ENCODE measurements at regions not wholly inside any gene's neighbourhood (a gene's known extent, or its start where the extent isn't known, plus 50 kb on each side); places are given as distances from the start of the nearest gene placed in this dataset.

DNA sequence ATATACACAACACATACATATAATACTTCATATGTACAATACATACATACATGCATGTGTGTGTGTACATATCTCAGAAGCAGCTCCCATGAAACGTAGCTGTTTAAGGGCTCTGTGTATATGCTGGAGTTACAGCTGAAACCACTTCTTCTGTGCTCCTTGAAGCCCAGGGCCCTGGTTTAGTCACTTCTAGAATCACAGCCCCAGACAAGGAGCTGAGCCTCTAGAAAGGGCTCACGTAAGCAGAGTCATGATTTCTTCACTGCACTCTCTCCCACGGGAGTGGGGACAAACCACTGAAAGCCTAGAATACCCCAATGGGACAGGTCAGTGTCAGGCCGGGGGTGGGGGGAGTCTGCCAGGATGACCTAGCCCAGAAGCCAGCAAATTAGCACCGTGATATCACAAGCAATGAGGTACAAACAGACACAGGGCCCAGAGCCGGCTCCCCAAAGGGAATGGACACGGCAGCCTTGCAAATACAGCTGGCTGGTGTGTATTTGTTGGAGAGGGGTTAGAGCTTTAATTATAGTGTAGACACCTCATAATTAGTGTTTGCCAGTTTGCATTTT lies 90.3 kb downstream of the C1QL2 start:
- CTCF ChIA-PET: no interaction called here
- POLR2A ChIA-PET: no interaction called here
- no peaks in the 10 kb centered on the region for H3K9me2 ChIP-seq (ENCODE audit: insufficient read depth)

DNA sequence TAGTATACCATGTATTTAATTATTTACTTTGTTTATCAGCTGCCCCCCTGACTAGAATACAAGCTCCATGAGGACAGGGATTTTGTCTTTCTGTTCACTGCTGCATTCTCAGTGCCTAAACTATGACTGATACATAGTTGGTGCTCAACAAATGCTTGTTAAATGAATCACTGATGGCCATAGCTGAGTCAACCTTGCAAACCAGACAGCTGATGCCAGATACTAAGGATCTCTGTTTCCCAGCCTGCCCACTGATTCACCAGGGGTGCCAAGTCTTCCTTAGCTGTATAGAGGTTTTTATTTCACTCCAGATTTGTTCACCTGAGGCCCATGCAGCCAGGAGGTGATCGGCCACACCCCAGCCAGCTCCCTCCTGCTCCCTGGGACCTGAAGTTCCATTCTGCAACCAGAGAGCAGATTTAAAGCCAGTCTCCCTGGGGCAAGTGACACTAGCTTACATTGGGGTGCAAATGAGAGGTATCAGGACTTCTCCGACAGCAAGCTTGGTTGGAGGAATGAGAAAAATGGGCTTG lies 92.2 kb downstream of the C1QL2 start:
- ChIA-PET RAD21 (ENCODE audit: low non-redundant PET in 1 of 2, low total read pairs in 2 of 2, uncharacterized antibody in 2 of 2, unreplicated experiment in 2 of 2) (no interaction called here), POLR2A (no interaction called here), CTCF (interaction anchor here (0.9 kb wide), 1 partner anchor 107 kb away, joined by 3 read pairs; no protein-coding TSS in a partner anchor)
- Histone ChIP-seq H3K9me2 (ENCODE audit: insufficient read depth) (no peaks in the 10 kb centered on the region), H4K20me1 (ENCODE audit: insufficient read depth) (no peaks in the 10 kb centered on the region), H3K36me3 (ENCODE audit: control insufficient read depth in 1 of 2, insufficient read depth in 2 of 2, low read length in 2 of 2) (no peaks in the 10 kb centered on the region), H3K27ac (ENCODE audit: low read depth, low read length) (no peak overlapping the region), H3K27me3 (ENCODE audit: insufficient read depth, low read length) (0 out of 2 replicates have a peak, but pooled peaks cover 5% of the 10 kb centered on the region), H3K9me3 (ENCODE audit: control insufficient read depth in 1 of 2, insufficient read depth in 1 of 2, low read depth in 1 of 2, low read length in 2 of 2) (0 out of 4 replicates have a peak, but pooled peaks cover 0 to 6% of the 10 kb centered on the region in 2 experiments), H3K4me3 (replicated peaks in 1 of 2; ENCODE audit: low read depth in 1 of 2, low read length in 2 of 2) (no peak overlapping the region), H3K4me2 (ENCODE audit: low read length) (no peak overlapping the region), H3K9ac (ENCODE audit: low read length) (no peak overlapping the region), H2AFZ (ENCODE audit: low read depth, low read length, poor library complexity, severe bottlenecking) (no peak overlapping the region), H3K4me1 (ENCODE audit: control insufficient read depth in 1 of 2, insufficient read depth in 2 of 2, low read length in 2 of 2) (no peaks in the 10 kb centered on the region), H3K79me2 (ENCODE audit: insufficient read depth, low read length) (no peaks in the 10 kb centered on the region)
- no TSS peak for BruUV-seq (replicated peaks)
- intact Hi-C loops (cut with micrococcal nuclease): no loop called here
- ATAC-seq (no peak), DNase-seq (ENCODE audit: low read depth, low spot score) (no peak)
- TF ChIP-seq, protein P1, sequence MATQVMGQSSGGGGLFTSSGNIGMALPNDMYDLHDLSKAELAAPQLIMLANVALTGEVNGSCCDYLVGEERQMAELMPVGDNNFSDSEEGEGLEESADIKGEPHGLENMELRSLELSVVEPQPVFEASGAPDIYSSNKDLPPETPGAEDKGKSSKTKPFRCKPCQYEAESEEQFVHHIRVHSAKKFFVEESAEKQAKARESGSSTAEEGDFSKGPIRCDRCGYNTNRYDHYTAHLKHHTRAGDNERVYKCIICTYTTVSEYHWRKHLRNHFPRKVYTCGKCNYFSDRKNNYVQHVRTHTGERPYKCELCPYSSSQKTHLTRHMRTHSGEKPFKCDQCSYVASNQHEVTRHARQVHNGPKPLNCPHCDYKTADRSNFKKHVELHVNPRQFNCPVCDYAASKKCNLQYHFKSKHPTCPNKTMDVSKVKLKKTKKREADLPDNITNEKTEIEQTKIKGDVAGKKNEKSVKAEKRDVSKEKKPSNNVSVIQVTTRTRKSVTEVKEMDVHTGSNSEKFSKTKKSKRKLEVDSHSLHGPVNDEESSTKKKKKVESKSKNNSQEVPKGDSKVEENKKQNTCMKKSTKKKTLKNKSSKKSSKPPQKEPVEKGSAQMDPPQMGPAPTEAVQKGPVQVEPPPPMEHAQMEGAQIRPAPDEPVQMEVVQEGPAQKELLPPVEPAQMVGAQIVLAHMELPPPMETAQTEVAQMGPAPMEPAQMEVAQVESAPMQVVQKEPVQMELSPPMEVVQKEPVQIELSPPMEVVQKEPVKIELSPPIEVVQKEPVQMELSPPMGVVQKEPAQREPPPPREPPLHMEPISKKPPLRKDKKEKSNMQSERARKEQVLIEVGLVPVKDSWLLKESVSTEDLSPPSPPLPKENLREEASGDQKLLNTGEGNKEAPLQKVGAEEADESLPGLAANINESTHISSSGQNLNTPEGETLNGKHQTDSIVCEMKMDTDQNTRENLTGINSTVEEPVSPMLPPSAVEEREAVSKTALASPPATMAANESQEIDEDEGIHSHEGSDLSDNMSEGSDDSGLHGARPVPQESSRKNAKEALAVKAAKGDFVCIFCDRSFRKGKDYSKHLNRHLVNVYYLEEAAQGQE (IDR thresholded peaks at IDR 0.05; ENCODE audit: low read depth): no peak
- no peak for TF ChIP-seq ELF1 (IDR thresholded peaks at IDR 0.05; ENCODE audit: borderline replicate concordance, low read depth)
- 0 out of 2 replicates have a peak, but pooled peaks have one; percentile 12 for TF ChIP-seq FOSL1 (IDR thresholded peaks at IDR 0.05; ENCODE audit: low read depth)

More for the DNA sequence above, 90.3 kb downstream of the C1QL2 start:
- H3K9me3 ChIP-seq (ENCODE audit: control insufficient read depth in 1 of 2, insufficient read depth in 1 of 2, low read depth in 1 of 2, low read length in 2 of 2): 0 out of 4 replicates have a peak, but pooled peaks cover 0 to 6% of the 10 kb centered on the region in 2 experiments
- no peak overlapping the region for H2AFZ ChIP-seq (ENCODE audit: low read depth, low read length, poor library complexity, severe bottlenecking)
- H3K4me2 ChIP-seq (ENCODE audit: low read length): no peak overlapping the region
- no peaks in the 10 kb centered on the region for H3K4me1 ChIP-seq (ENCODE audit: control insufficient read depth in 1 of 2, insufficient read depth in 2 of 2, low read length in 2 of 2)
- no peak for ATAC-seq
- H3K36me3 ChIP-seq (ENCODE audit: control insufficient read depth in 1 of 2, insufficient read depth in 2 of 2, low read length in 2 of 2): no peaks in the 10 kb centered on the region
- TF ChIP-seq CBX3 (IDR thresholded peaks at IDR 0.05; ENCODE audit: low read depth) (no peak), TCF7L2 (IDR thresholded peaks at IDR 0.05; ENCODE audit: borderline replicate concordance, extremely low read depth, insufficient read depth, insufficient read length) (no peak), ZNF274 (IDR thresholded peaks at IDR 0.05; ENCODE audit: low read depth, low read length) (no peak)
- TF ChIP-seq, protein P2, sequence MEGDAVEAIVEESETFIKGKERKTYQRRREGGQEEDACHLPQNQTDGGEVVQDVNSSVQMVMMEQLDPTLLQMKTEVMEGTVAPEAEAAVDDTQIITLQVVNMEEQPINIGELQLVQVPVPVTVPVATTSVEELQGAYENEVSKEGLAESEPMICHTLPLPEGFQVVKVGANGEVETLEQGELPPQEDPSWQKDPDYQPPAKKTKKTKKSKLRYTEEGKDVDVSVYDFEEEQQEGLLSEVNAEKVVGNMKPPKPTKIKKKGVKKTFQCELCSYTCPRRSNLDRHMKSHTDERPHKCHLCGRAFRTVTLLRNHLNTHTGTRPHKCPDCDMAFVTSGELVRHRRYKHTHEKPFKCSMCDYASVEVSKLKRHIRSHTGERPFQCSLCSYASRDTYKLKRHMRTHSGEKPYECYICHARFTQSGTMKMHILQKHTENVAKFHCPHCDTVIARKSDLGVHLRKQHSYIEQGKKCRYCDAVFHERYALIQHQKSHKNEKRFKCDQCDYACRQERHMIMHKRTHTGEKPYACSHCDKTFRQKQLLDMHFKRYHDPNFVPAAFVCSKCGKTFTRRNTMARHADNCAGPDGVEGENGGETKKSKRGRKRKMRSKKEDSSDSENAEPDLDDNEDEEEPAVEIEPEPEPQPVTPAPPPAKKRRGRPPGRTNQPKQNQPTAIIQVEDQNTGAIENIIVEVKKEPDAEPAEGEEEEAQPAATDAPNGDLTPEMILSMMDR (IDR thresholded peaks at IDR 0.05 in 2 of 3, conservative IDR thresholded peaks at IDR 0.05 in 1 of 3; ENCODE audit: borderline replicate concordance in 1 of 3, insufficient read depth in 1 of 3, low read depth in 2 of 3, low read length in 2 of 3): no peak
- no TSS peak for BruUV-seq (replicated peaks)
- H3K27me3 ChIP-seq (ENCODE audit: insufficient read depth, low read length): peaks cover 5% of the 10 kb centered on the region; the same call in 1 of the 2 replicates
- intact Hi-C loops (cut with micrococcal nuclease): no loop called here
- no peaks in the 10 kb centered on the region for H3K79me2 ChIP-seq (ENCODE audit: insufficient read depth, low read length)
- H3K4me3 ChIP-seq (replicated peaks in 1 of 2; ENCODE audit: low read depth in 1 of 2, low read length in 2 of 2): no peak overlapping the region
- RAD21 ChIA-PET (ENCODE audit: low non-redundant PET in 1 of 2, low total read pairs in 2 of 2, uncharacterized antibody in 2 of 2, unreplicated experiment in 2 of 2): no interaction called here
- no peaks in the 10 kb centered on the region for H4K20me1 ChIP-seq (ENCODE audit: insufficient read depth)
- no peak overlapping the region for H3K9ac ChIP-seq (ENCODE audit: low read length)
- no peak overlapping the region for H3K27ac ChIP-seq (ENCODE audit: low read depth, low read length)
- DNase-seq (ENCODE audit: low read depth, low spot score): no peak

Data from HCT116 (cell line).